Activated CD4-positive, alpha-beta T cell treated with anti-CD3 and anti-CD28 coated beads for 48 hours (primary cell): ENCODE measurements at regions not wholly inside any gene's neighbourhood (a gene's known extent, or its start where the extent isn't known, plus 50 kb on each side); places are given as distances from the start of the nearest gene placed in this dataset.

Source experiments
- DNase-seq: peaks from one replicate; pipeline ENCODE4 v3.0.0-alpha.2; 2020

- no peak for DNase-seq
These were observed 91.4 kb upstream of the TJP1 start for GRCh38 chr15:29913528-29914135.

- DNase-seq = no peak
These were observed 89.4 kb upstream of the TJP1 start for GRCh38 chr15:29911705-29912104.

- DNase-seq = no peak
These were observed 87.8 kb upstream of the TJP1 start for GRCh38 chr15:29910068-29910467.

- no peak for DNase-seq
These were observed 82.6 kb upstream of the TJP1 start for GRCh38 chr15:29904757-29905417.

GRCh38 chr15:29903785-29904464, 81.7 kb upstream of the TJP1 start:
- DNase-seq = no peak

GRCh38 chr15:29903028-29903427, 80.8 kb upstream of the TJP1 start:
- no peak for DNase-seq

- DNase-seq = no peak
These were observed 78.2 kb upstream of the TJP1 start for GRCh38 chr15:29900237-29901189.

- no peak for DNase-seq
These were observed 73.8 kb upstream of the TJP1 start for GRCh38 chr15:29896062-29896461.

GRCh38 chr15:29891096-29891457, 68.8 kb upstream of the TJP1 start:
- no peak for DNase-seq

GRCh38 chr15:29890336-29891095, 68.2 kb upstream of the TJP1 start:
- DNase-seq = no peak

GRCh38 chr15:29889542-29890329, 67.5 kb upstream of the TJP1 start:
- DNase-seq = no peak

GRCh38 chr15:29888646-29889045, 66.4 kb upstream of the TJP1 start:
- DNase-seq = no peak

- no peak for DNase-seq
These were observed 65.5 kb upstream of the TJP1 start for GRCh38 chr15:29887721-29888120.

GRCh38 chr15:29885183-29885582, 62.9 kb upstream of the TJP1 start:
- DNase-seq = no peak

- no peak for DNase-seq
These were observed 60.9 kb upstream of the TJP1 start for GRCh38 chr15:29883126-29883525.

GRCh38 chr15:29880886-29881285, 58.6 kb upstream of the TJP1 start:
- DNase-seq = no peak

GRCh38 chr15:29880341-29880740, 58.1 kb upstream of the TJP1 start:
- DNase-seq = no peak

- no peak for DNase-seq
These were observed 52.7 kb upstream of the TJP1 start for GRCh38 chr15:29874977-29875376.

GRCh38 chr15:29873947-29874411, 51.7 kb upstream of the TJP1 start:
- DNase-seq = no peak

- DNase-seq = no peak
These were observed 51.0 kb upstream of the TJP1 start for GRCh38 chr15:29873264-29873663.

- no peak for DNase-seq
These were observed 50.4 kb upstream of the TJP1 start for GRCh38 chr15:29872716-29873115.
